Mesothelial cell of epicardium (in vitro differentiated cells): ENCODE measurements at regions not wholly inside any gene's neighbourhood (a gene's known extent, or its start where the extent isn't known, plus 50 kb on each side); places are given as distances from the start of the nearest gene placed in this dataset.

Experiments
- DNase-seq, 2 experiments: peaks; one replicate each; pipeline ENCODE4 v3.0.0; 2021; ENCODE audit warnings: low spot score in 2 of 2; ENCODE audit not compliant: unreplicated experiment in 2 of 2
- H3K27ac Mint-ChIP-seq: 2 replicates; pipeline ENCODE4 v1.8.0; 2021; ENCODE audit warnings: mixed read lengths
- H3K27me3 Mint-ChIP-seq: 2 replicates; pipeline ENCODE4 v1.8.0; 2021; ENCODE audit warnings: low read depth, mixed read lengths
- H3K36me3 Mint-ChIP-seq: 2 replicates; pipeline ENCODE4 v1.8.0; 2021; ENCODE audit warnings: mixed read lengths
- H3K4me1 Mint-ChIP-seq: 2 replicates; pipeline ENCODE4 v1.8.0; 2021; ENCODE audit warnings: mixed read lengths
- H3K4me3 Mint-ChIP-seq: 2 replicates; pipeline ENCODE4 v1.8.0; 2021; ENCODE audit warnings: mild to moderate bottlenecking, moderate library complexity, mixed read lengths
- H3K9me3 Mint-ChIP-seq: 2 replicates; pipeline ENCODE4 v1.8.0; 2021; ENCODE audit warnings: mixed read lengths
- CTCF ChIP-seq: fragments of 200-600 bp; sonication (generic); IDR thresholded peaks from one replicate; pipeline ENCODE4 v1.5.0; 2021; ENCODE audit warnings: antibody characterized with exemption; ENCODE audit not compliant: unreplicated experiment

- no peak for DNase-seq
- Mint-ChIP-seq H3K27ac (no peak overlapping the region), H3K36me3 (no peaks in the 10 kb centered on the region), H3K4me3 (no peak overlapping the region), H3K27me3 (peaks cover 37% of the 10 kb centered on the region), H3K9me3 (no peaks in the 10 kb centered on the region), H3K4me1 (no peaks in the 10 kb centered on the region)
- TF ChIP-seq CTCF: no peak
Observed at GRCh38 chr7:156169474-156170370, 357.5 kb upstream of the SHH start.

- peaks cover 46% of the 10 kb centered on the region for H3K27me3 Mint-ChIP-seq
- no peaks in the 10 kb centered on the region for H3K4me1 Mint-ChIP-seq
- no peaks in the 10 kb centered on the region for H3K36me3 Mint-ChIP-seq
- peak in 1 of 2 experiments; percentile 20 for DNase-seq
- no peaks in the 10 kb centered on the region for H3K9me3 Mint-ChIP-seq
- no peak overlapping the region for H3K4me3 Mint-ChIP-seq
- TF ChIP-seq CTCF: no peak
- H3K27ac Mint-ChIP-seq: no peak overlapping the region
Observed at GRCh38 chr7:156168434-156168833, 356.2 kb upstream of the SHH start.

GRCh38 chr7:156167987-156168386, 355.7 kb upstream of the SHH start:
- Mint-ChIP-seq H3K27me3 (peaks cover 47% of the 10 kb centered on the region), H3K9me3 (no peaks in the 10 kb centered on the region)

GRCh38 chr7:156167417-156167807, 355.1 kb upstream of the SHH start:
- no peaks in the 10 kb centered on the region for H3K36me3 Mint-ChIP-seq
- H3K27ac Mint-ChIP-seq: no peak overlapping the region
- DNase-seq: no peak
- H3K9me3 Mint-ChIP-seq: no peaks in the 10 kb centered on the region
- no peaks in the 10 kb centered on the region for H3K4me1 Mint-ChIP-seq
- H3K4me3 Mint-ChIP-seq: no peak overlapping the region
- TF ChIP-seq CTCF: no peak
- peaks cover 50% of the 10 kb centered on the region for H3K27me3 Mint-ChIP-seq

More at GRCh38 chr7:156167987-156168386, 355.7 kb upstream of the SHH start:
- Mint-ChIP-seq H3K36me3 (no peaks in the 10 kb centered on the region), H3K4me1 (no peaks in the 10 kb centered on the region), H3K27ac (no peak overlapping the region), H3K4me3 (no peak overlapping the region)
- no peak for TF ChIP-seq CTCF
- DNase-seq: no peak

GRCh38 chr7:156166692-156167416, 354.6 kb upstream of the SHH start:
- H3K36me3 Mint-ChIP-seq: no peaks in the 10 kb centered on the region
- H3K27me3 Mint-ChIP-seq: peaks cover 51% of the 10 kb centered on the region

More at GRCh38 chr7:156166692-156167416, 354.6 kb upstream of the SHH start:
- Mint-ChIP-seq H3K9me3 (no peaks in the 10 kb centered on the region), H3K27ac (no peak overlapping the region), H3K4me1 (no peaks in the 10 kb centered on the region), H3K4me3 (no peak overlapping the region)
- TF ChIP-seq CTCF: no peak
- DNase-seq: no peak
